HG03175 (cell line): ENCODE measurements at regions not wholly inside any gene's neighbourhood (a gene's known extent, or its start where the extent isn't known, plus 50 kb on each side); places are given as distances from the start of the nearest gene placed in this dataset.

Experiments
- ATAC-seq: cut with Tn5 transposase; IDR thresholded peaks from one replicate; pipeline ENCODE4 v1.9.1; 2021; ENCODE audit warnings: mild to moderate bottlenecking, moderate library complexity; ENCODE audit not compliant: unreplicated experiment

DNA sequence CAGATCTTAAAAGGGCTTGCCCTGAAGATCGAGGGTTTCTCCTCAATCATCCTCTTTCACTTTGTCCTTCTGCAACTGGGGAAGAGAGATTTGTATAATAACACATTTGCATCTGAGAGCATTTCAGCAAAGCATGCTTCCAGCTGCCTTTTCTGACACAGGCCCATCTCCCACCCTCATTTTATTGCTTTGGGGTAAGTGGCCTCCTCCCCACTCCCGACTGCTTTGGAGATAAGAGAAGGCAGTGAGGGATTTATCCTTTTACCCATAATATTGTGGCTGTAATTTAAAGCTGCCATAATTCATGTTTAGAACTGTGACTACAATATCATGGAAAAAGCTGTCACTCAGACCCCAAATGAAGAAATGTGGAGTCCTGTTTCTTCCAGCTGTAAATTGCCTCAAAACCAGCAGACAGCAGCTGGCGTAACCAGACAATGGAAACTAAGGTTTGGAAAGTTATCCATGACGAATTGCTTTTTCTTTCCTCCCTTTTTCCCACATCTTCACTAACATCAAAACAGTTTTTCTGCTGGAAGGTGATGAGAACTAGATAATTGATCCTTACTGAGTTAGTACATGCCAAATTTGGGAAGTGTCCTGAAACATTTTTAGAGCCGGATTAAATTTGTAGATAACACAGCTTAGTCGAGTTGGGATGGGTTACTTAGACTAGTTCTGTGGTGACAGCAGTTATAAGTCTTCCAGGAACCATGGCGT is 104.2 kb upstream of the PFN2 start:
- peak; percentile 32 for ATAC-seq

DNA sequence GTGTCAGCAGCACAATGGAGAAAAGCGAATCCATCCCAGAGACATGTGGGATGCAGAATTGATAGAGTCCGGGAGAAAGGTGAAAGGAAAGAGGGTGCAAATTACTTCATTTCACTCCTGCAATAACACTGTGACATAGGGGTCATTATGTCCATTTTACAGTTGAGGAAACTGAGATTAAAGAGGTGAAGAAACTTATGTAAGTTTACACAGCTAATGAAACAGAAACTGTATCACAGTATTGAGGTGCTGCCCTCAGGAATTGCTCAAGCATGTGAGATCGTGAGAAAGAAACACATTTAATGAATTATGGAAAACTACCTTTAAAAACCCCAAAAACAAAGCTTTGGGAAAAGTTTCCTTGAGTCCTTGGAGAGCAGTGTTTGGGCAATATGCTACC is 103.6 kb upstream of the PFN2 start:
- ATAC-seq = peak; percentile 60

DNA sequence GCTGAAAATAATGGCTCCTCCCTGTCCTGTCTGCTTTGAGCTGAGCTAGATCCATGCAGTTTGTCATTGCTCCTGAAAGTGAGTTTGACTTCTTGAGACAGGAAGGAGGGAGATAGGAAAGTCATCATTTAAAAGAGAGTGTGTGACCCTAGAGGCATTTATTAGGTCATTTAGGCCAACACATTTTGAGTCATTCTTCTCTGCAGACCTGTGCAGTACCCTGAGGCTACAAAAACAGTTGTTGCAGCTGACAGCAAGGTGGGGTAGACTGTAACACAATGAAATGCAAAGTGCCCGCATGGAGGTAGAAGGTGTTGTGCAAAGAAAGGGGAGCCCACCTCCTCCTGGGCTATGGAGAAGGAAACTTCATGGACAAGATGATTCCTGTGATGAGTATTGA is 102.8 kb upstream of the PFN2 start:
- ATAC-seq = no peak

- no peak for ATAC-seq
Observed at GRCh38 chr3:150073031-150073430, 102.3 kb upstream of the PFN2 start.

GRCh38 chr3:150072576-150072975 is 101.9 kb upstream of the PFN2 start:
- no peak for ATAC-seq

- no peak for ATAC-seq
Observed at GRCh38 chr3:150070271-150070670, 99.6 kb upstream of the PFN2 start.

DNA sequence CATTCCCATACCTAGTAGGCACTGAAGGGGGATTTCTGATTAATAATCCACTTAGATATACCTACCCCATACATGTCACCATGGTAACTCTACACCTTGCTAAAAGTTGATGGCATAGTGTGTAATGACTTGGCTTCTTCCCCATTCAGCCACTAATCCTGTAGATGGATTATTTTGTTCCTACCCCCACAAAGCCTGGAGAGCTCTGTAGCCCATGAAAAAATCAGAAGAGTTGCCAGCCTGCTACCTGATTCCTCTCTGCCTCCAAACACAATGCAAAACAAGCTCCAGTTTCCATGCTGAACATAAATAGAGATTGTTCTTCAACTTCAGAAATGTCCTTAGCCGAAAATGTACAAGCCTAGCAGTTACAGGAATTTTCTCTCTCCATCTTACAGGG is 98.9 kb upstream of the PFN2 start:
- no peak for ATAC-seq

- no peak for ATAC-seq
Observed at GRCh38 chr3:150069154-150069527, 98.4 kb upstream of the PFN2 start.

- ATAC-seq = no peak
Observed at GRCh38 chr3:150068440-150069153, 97.9 kb upstream of the PFN2 start.

GRCh38 chr3:150067561-150067960 is 96.9 kb upstream of the PFN2 start:
- no peak for ATAC-seq

GRCh38 chr3:150064971-150065370 is 94.3 kb upstream of the PFN2 start:
- no peak for ATAC-seq

GRCh38 chr3:150063237-150063636 is 92.5 kb upstream of the PFN2 start:
- no peak for ATAC-seq

DNA sequence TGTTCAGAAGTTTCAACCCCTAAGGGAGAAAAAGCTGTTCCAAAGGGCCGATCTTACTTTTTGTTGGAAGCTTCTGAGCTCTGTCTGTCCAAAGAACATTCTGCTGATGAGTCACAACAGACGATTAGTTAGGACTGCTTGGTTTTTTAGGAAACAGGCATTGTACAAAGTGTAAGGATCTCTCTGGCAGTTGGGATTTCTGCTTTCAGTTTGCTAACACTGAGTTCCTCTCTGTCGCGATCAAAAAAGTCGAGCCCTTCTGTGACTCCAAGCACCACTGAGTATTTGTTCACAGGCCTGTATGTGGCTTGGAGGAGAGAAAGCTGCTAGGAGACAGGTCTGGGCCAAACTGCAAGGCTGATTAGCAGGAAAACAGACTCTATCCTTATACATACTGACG is 91.8 kb upstream of the PFN2 start:
- no peak for ATAC-seq

GRCh38 chr3:150061288-150062024 is 90.8 kb upstream of the PFN2 start:
- ATAC-seq = no peak

- ATAC-seq = no peak
Observed at GRCh38 chr3:150059729-150060128, 89.0 kb upstream of the PFN2 start.

- ATAC-seq = no peak
Observed at GRCh38 chr3:150059241-150059640, 88.5 kb upstream of the PFN2 start.

GRCh38 chr3:150057227-150057626 is 86.5 kb upstream of the PFN2 start:
- no peak for ATAC-seq

DNA sequence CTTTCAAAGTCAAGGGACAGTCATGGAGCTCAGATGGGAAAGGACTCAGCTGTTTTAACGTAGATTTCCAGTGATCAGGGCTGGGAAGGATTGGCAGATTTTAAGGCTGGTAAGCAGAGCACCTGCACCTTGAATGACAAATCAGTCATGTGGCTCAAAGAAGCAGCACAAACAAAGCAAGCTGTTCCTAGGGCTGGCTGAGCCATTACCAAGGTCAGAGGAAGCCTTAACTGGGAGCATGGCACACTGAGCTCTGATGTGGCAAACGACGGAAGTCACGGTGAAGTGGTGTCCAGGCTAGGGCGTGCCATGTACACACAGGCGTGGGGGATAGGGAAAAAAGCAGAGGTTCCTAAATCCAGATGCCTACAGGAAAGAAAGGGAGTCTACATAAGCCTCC is 84.6 kb upstream of the PFN2 start:
- no peak for ATAC-seq

GRCh38 chr3:150054635-150055034 is 83.9 kb upstream of the PFN2 start:
- no peak for ATAC-seq

- ATAC-seq = no peak
Observed at GRCh38 chr3:150050510-150050909, 79.8 kb upstream of the PFN2 start.

DNA sequence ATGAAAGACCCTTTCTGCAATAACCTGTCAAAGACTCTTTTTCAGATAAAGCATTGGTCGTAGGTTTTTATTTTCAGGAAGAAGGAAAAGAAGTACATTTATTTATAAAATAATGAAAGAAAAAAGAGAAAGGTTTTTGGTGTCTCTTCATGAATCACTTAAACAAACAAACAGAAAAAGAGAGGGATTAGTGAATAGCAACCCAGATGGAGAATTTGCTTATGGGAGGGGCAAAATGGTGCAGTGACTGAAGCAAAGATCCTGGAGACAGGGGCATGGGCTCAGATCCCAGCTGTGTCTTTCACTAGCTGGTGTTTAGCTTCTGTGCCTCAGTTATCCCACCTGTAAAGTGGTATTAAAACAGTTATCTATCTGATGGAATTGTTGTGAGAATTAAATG is 78.6 kb upstream of the PFN2 start:
- ATAC-seq = no peak

GRCh38 chr3:150041877-150042276 is 71.2 kb upstream of the PFN2 start:
- ATAC-seq = no peak
